Muscle of leg (tissue), 3 donors: ENCODE measurements at regions not wholly inside any gene's neighbourhood (a gene's known extent, or its start where the extent isn't known, plus 50 kb on each side); places are given as distances from the start of the nearest gene placed in this dataset.
"Not testable (repeated sequence)": the region's sequence is repeated elsewhere in the genome, so short reads cannot be mapped to it uniquely, and the experiment has no call there.

Experiments
- DNase-seq: peaks from one replicate; pipeline ENCODE4 v3.0.0; 2013
- H3K27ac ChIP-seq: one replicate; pipeline ENCODE4 v1.5.1; 2013; ENCODE audit warnings: mild to moderate bottlenecking, low read length, control low read depth
- H3K27me3 ChIP-seq: one replicate; pipeline ENCODE4 v1.6.1; 2013; ENCODE audit warnings: low read length; ENCODE audit not compliant: control insufficient read depth, insufficient read depth
- H3K36me3 ChIP-seq: one replicate; pipeline ENCODE4 v1.6.1; 2013; ENCODE audit warnings: low read length; ENCODE audit not compliant: control insufficient read depth, insufficient read depth
- H3K4me1 ChIP-seq: one replicate; pipeline ENCODE4 v1.6.1; 2013; ENCODE audit warnings: low read length; ENCODE audit not compliant: control insufficient read depth, insufficient read depth
- H3K4me3 ChIP-seq: one replicate; pipeline ENCODE4 v1.5.1; 2013; ENCODE audit warnings: low read length, control low read depth
- H3K9me3 ChIP-seq: replicated peaks from 2 replicates; pipeline ENCODE4 v1.6.1; 2013; ENCODE audit warnings: low read depth, low read length; ENCODE audit not compliant: control insufficient read depth
- WGBS: methylation state at CpG from one replicate; pipeline ENCODE4 v1.1.5; 2013; ENCODE audit warnings: missing lambda C conversion rate; ENCODE audit not compliant: insufficient coverage; 5-methylcytosine and 5-hydroxymethylcytosine counted together

GRCh38 chr12:90226211-90226610 is 517.6 kb upstream of the ATP2B1 start:
- H3K9me3 ChIP-seq, result no peaks in the 10 kb centered on the region
- H3K27ac ChIP-seq, result no peak overlapping the region

GRCh38 chr12:90216815-90217214 is 508.2 kb upstream of the ATP2B1 start:
- no CpG with 5 or more reads among the region's 1 CpG for WGBS
- peak; percentile 25 for DNase-seq

More at GRCh38 chr12:90226211-90226610, 517.6 kb upstream of the ATP2B1 start:
- Histone ChIP-seq H3K4me1 (no peaks in the 10 kb centered on the region), H3K27me3 (no peaks in the 10 kb centered on the region), H3K36me3 (no peaks in the 10 kb centered on the region), H3K4me3 (no peak overlapping the region)
- DNase-seq, result no peak

GRCh38 chr12:90216020-90216552 is 507.4 kb upstream of the ATP2B1 start:
- H3K27ac ChIP-seq, result no peak overlapping the region
- no peaks in the 10 kb centered on the region for H3K4me1 ChIP-seq
- DNase-seq, result no peak
- no peaks in the 10 kb centered on the region for H3K27me3 ChIP-seq
- H3K4me3 ChIP-seq, result no peak overlapping the region
- no peaks in the 10 kb centered on the region for H3K36me3 ChIP-seq
- WGBS, result no CpG with 5 or more reads among the region's 3 CpGs
- no peaks in the 10 kb centered on the region for H3K9me3 ChIP-seq

More at GRCh38 chr12:90216815-90217214, 508.2 kb upstream of the ATP2B1 start:
- Histone ChIP-seq H3K4me1 (no peaks in the 10 kb centered on the region), H3K36me3 (no peaks in the 10 kb centered on the region), H3K9me3 (no peaks in the 10 kb centered on the region), H3K4me3 (no peak overlapping the region), H3K27ac (no peak overlapping the region), H3K27me3 (no peaks in the 10 kb centered on the region)

GRCh38 chr12:90211017-90211416 is 502.4 kb upstream of the ATP2B1 start:
- no peaks in the 10 kb centered on the region for H3K4me1 ChIP-seq
- no peaks in the 10 kb centered on the region for H3K36me3 ChIP-seq
- no peak overlapping the region for H3K27ac ChIP-seq
- WGBS, result no CpG with 5 or more reads among the region's 1 CpG
- H3K27me3 ChIP-seq, result no peaks in the 10 kb centered on the region
- H3K9me3 ChIP-seq, result peaks cover 6% of the 10 kb centered on the region
- DNase-seq, result no peak
- no peak overlapping the region for H3K4me3 ChIP-seq

- H3K27ac ChIP-seq, result no peak overlapping the region
- peaks cover 6% of the 10 kb centered on the region for H3K9me3 ChIP-seq
- H3K4me1 ChIP-seq, result no peaks in the 10 kb centered on the region
- DNase-seq, result no peak
- no peaks in the 10 kb centered on the region for H3K36me3 ChIP-seq
- H3K4me3 ChIP-seq, result no peak overlapping the region
- H3K27me3 ChIP-seq, result no peaks in the 10 kb centered on the region
- 83% methylated on average over 1 of the region's 1 CpG for WGBS
Observed at GRCh38 chr12:90209029-90209428, 500.4 kb upstream of the ATP2B1 start.

GRCh38 chr12:90208379-90208778 is 499.7 kb upstream of the ATP2B1 start:
- H3K36me3 ChIP-seq, H3K4me1 ChIP-seq, H3K27me3 ChIP-seq, H3K9me3 ChIP-seq, H3K4me3 ChIP-seq, DNase-seq, H3K27ac ChIP-seq: not testable (repeated sequence)

- Histone ChIP-seq H3K4me3 (no peak overlapping the region), H3K9me3 (peaks cover 6% of the 10 kb centered on the region), H3K27me3 (no peaks in the 10 kb centered on the region), H3K4me1 (no peaks in the 10 kb centered on the region), H3K27ac (no peak overlapping the region), H3K36me3 (no peaks in the 10 kb centered on the region)
- WGBS, result 57% methylated on average over 1 of the region's 3 CpGs
- DNase-seq, result no peak
Observed at GRCh38 chr12:90207799-90208198, 499.2 kb upstream of the ATP2B1 start.

GRCh38 chr12:90205165-90205564 is 496.5 kb upstream of the ATP2B1 start:
- H3K27me3 ChIP-seq, result no peaks in the 10 kb centered on the region
- H3K36me3 ChIP-seq, result no peaks in the 10 kb centered on the region
- no CpG with 5 or more reads among the region's 2 CpGs for WGBS
- DNase-seq, result no peak
- no peaks in the 10 kb centered on the region for H3K4me1 ChIP-seq
- H3K4me3 ChIP-seq, result no peak overlapping the region
- H3K9me3 ChIP-seq, result peaks cover 6% of the 10 kb centered on the region
- H3K27ac ChIP-seq, result no peak overlapping the region

- Histone ChIP-seq H3K4me1 (no peaks in the 10 kb centered on the region), H3K27ac (no peak overlapping the region), H3K4me3 (no peak overlapping the region), H3K9me3 (no peaks in the 10 kb centered on the region), H3K27me3 (no peaks in the 10 kb centered on the region), H3K36me3 (no peaks in the 10 kb centered on the region)
- no peak for DNase-seq
- WGBS, result no CpG with 5 or more reads among the region's 1 CpG
Observed at GRCh38 chr12:90203556-90203955, 494.9 kb upstream of the ATP2B1 start.

- H3K27ac ChIP-seq, result no peak overlapping the region
- WGBS, result no CpG with 5 or more reads among the region's 1 CpG
Observed at GRCh38 chr12:90199006-90199405, 490.4 kb upstream of the ATP2B1 start.

GRCh38 chr12:90193500-90193899 is 484.9 kb upstream of the ATP2B1 start:
- H3K4me3 ChIP-seq, result no peak overlapping the region
- H3K9me3 ChIP-seq, result no peaks in the 10 kb centered on the region
- DNase-seq, result no peak
- no peak overlapping the region for H3K27ac ChIP-seq
- no peaks in the 10 kb centered on the region for H3K36me3 ChIP-seq
- H3K4me1 ChIP-seq, result no peaks in the 10 kb centered on the region
- no peaks in the 10 kb centered on the region for H3K27me3 ChIP-seq
- WGBS, result no CpG with 5 or more reads among the region's 3 CpGs

More at GRCh38 chr12:90199006-90199405, 490.4 kb upstream of the ATP2B1 start:
- Histone ChIP-seq H3K36me3 (no peaks in the 10 kb centered on the region), H3K4me3 (no peak overlapping the region), H3K9me3 (no peaks in the 10 kb centered on the region), H3K27me3 (no peaks in the 10 kb centered on the region), H3K4me1 (no peaks in the 10 kb centered on the region)
- peak; percentile 44 for DNase-seq
